ENCODE measurements at regions not wholly inside any gene's neighbourhood (a gene's known extent, or its start where the extent isn't known, plus 50 kb on each side); places are given as distances from the start of the nearest gene placed in this dataset.

- H3K4me1 ChIP-seq (ENCODE audit: insufficient read depth, low read length, poor library complexity, severe bottlenecking): no peaks in the 10 kb centered on the region
- no TSS peak for BruUV-seq (replicated peaks)
Observed at GRCh38 chr5:167851416-167851815, 440.0 kb upstream of the WWC1 start.

GRCh38 chr5:167852515-167852914 is 438.9 kb upstream of the WWC1 start:
- Histone ChIP-seq H3K27ac (ENCODE audit: low read depth, low read length, poor library complexity, severe bottlenecking) (no peak overlapping the region), H3K36me3 (ENCODE audit: insufficient read depth, low read length) (no peaks in the 10 kb centered on the region), H3K4me1 (ENCODE audit: insufficient read depth, low read length, poor library complexity, severe bottlenecking) (no peaks in the 10 kb centered on the region), H3K4me2 (ENCODE audit: low read length) (no peak overlapping the region), H3K9me3 (ENCODE audit: low read length) (no peaks in the 10 kb centered on the region), H3K9me2 (ENCODE audit: insufficient read depth, low read length) (no peaks in the 10 kb centered on the region), H2AFZ (ENCODE audit: low read length) (no peak overlapping the region), H3K79me2 (ENCODE audit: insufficient read depth, low read depth, low read length) (no peaks in the 10 kb centered on the region), H3K4me3 (ENCODE audit: low read depth, low read length, poor library complexity, severe bottlenecking) (no peak overlapping the region), H4K20me1 (ENCODE audit: insufficient read depth, low read length) (no peaks in the 10 kb centered on the region)
- intact Hi-C loops (cut with micrococcal nuclease; ENCODE audit: unreplicated experiment): no loop called here
- BruUV-seq (replicated peaks): no TSS peak
- DNase-seq (ENCODE audit: low spot score): no peak
- TF ChIP-seq CTCF (conservative IDR thresholded peaks at IDR 0.05; ENCODE audit: low read length) (no peak), EZH2phosphoT487 (IDR thresholded peaks at IDR 0.05; ENCODE audit: borderline replicate concordance, low read depth, low read length) (no peak)
- POLR2A ChIA-PET: interaction anchor here (0.7 to 1.2 kb wide), 2 partner anchors 54 to 700 kb away, joined by 3 read pairs; no protein-coding TSS in a partner anchor
- CTCF ChIA-PET (ENCODE audit: unreplicated experiment): no interaction called here

More at GRCh38 chr5:167851416-167851815, 440.0 kb upstream of the WWC1 start:
- H3K4me2 ChIP-seq (ENCODE audit: low read length): no peak overlapping the region
- no peak overlapping the region for H3K4me3 ChIP-seq (ENCODE audit: low read depth, low read length, poor library complexity, severe bottlenecking)
- CTCF ChIA-PET (ENCODE audit: unreplicated experiment): no interaction called here
- no peak for TF ChIP-seq EZH2phosphoT487 (IDR thresholded peaks at IDR 0.05; ENCODE audit: borderline replicate concordance, low read depth, low read length)
- no peak for TF ChIP-seq CTCF (conservative IDR thresholded peaks at IDR 0.05; ENCODE audit: low read length)
- no peak overlapping the region for H3K27ac ChIP-seq (ENCODE audit: low read depth, low read length, poor library complexity, severe bottlenecking)
- H3K9me2 ChIP-seq (ENCODE audit: insufficient read depth, low read length): no peaks in the 10 kb centered on the region
- H3K36me3 ChIP-seq (ENCODE audit: insufficient read depth, low read length): no peaks in the 10 kb centered on the region
- DNase-seq (ENCODE audit: low spot score): no peak
- POLR2A ChIA-PET: interaction anchor here (1.2 kb wide), 1 partner anchor 53 kb away, joined by 3 read pairs; no protein-coding TSS in a partner anchor
- H2AFZ ChIP-seq (ENCODE audit: low read length): no peak overlapping the region
- intact Hi-C loops (cut with micrococcal nuclease; ENCODE audit: unreplicated experiment): no loop called here
- no peaks in the 10 kb centered on the region for H3K79me2 ChIP-seq (ENCODE audit: insufficient read depth, low read depth, low read length)
- H4K20me1 ChIP-seq (ENCODE audit: insufficient read depth, low read length): no peaks in the 10 kb centered on the region
- H3K9me3 ChIP-seq (ENCODE audit: low read length): no peaks in the 10 kb centered on the region

GRCh38 chr5:167853421-167853820 is 438.0 kb upstream of the WWC1 start:
- TF ChIP-seq EZH2phosphoT487 (IDR thresholded peaks at IDR 0.05; ENCODE audit: borderline replicate concordance, low read depth, low read length) (no peak), CTCF (conservative IDR thresholded peaks at IDR 0.05; ENCODE audit: low read length) (no peak)
- intact Hi-C loops (cut with micrococcal nuclease; ENCODE audit: unreplicated experiment): no loop called here

More at GRCh38 chr5:167853421-167853820, 438.0 kb upstream of the WWC1 start:
- Histone ChIP-seq H3K4me2 (ENCODE audit: low read length) (no peak overlapping the region), H3K9me3 (ENCODE audit: low read length) (no peaks in the 10 kb centered on the region), H3K27ac (ENCODE audit: low read depth, low read length, poor library complexity, severe bottlenecking) (no peak overlapping the region), H3K79me2 (ENCODE audit: insufficient read depth, low read depth, low read length) (no peaks in the 10 kb centered on the region), H3K4me3 (ENCODE audit: low read depth, low read length, poor library complexity, severe bottlenecking) (no peak overlapping the region), H4K20me1 (ENCODE audit: insufficient read depth, low read length) (no peaks in the 10 kb centered on the region), H2AFZ (ENCODE audit: low read length) (no peak overlapping the region), H3K36me3 (ENCODE audit: insufficient read depth, low read length) (no peaks in the 10 kb centered on the region), H3K4me1 (ENCODE audit: insufficient read depth, low read length, poor library complexity, severe bottlenecking) (no peaks in the 10 kb centered on the region), H3K9me2 (ENCODE audit: insufficient read depth, low read length) (no peaks in the 10 kb centered on the region)
- no TSS peak for BruUV-seq (replicated peaks)
- ChIA-PET POLR2A (no interaction called here), CTCF (ENCODE audit: unreplicated experiment) (no interaction called here)
- DNase-seq (ENCODE audit: low spot score): no peak
